ENCODE measurements at regions not wholly inside any gene's neighbourhood (a gene's known extent, or its start where the extent isn't known, plus 50 kb on each side); places are given as distances from the start of the nearest gene placed in this dataset.

GRCh38 chr3:194988495-194989165, 282.3 kb downstream of the XXYLT1 start:
- Histone ChIP-seq H3K36me3 (ENCODE audit: insufficient read depth, low read length) (no peaks in the 10 kb centered on the region), H3K4me1 (ENCODE audit: insufficient read depth, low read length) (peaks cover 10% of the 10 kb centered on the region), H3K9ac (ENCODE audit: low read length) (no peak overlapping the region), H3K27ac (ENCODE audit: low read depth, low read length) (no peak overlapping the region), H3K4me3 (ENCODE audit: low read depth in 1 of 2, low read length in 2 of 2) (no peak overlapping the region), H3K27me3 (ENCODE audit: control insufficient read depth in 1 of 2, insufficient read depth in 2 of 2, low read length in 2 of 2) (no peaks in the 10 kb centered on the region), H3K9me3 (ENCODE audit: low read length) (no peaks in the 10 kb centered on the region)

DNA sequence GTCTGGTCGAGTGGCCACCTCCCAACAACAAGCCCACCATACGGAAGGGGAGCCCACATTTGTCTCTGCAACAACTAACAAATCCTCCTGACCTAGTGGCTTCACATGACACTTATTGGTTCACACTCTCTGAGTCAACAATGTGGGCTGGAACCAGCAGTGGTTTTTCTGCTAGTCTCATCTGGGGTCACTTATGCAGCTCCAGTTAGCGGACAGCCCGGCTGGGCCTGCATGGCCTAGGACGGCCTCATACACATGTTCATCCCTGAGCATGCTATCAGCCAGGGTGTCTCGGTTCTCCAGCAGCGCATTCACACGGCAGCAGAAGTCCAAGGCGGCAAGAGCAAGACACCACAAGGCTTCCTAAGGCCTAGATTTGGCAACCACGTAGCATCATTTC, 281.7 kb downstream of the XXYLT1 start:
- Histone ChIP-seq H3K27me3 (ENCODE audit: control insufficient read depth in 1 of 2, insufficient read depth in 2 of 2, low read length in 2 of 2) (no peaks in the 10 kb centered on the region), H3K36me3 (ENCODE audit: insufficient read depth, low read length) (no peaks in the 10 kb centered on the region), H3K27ac (ENCODE audit: low read depth, low read length) (no peak overlapping the region), H3K4me1 (ENCODE audit: insufficient read depth, low read length) (peaks cover 10% of the 10 kb centered on the region), H3K9ac (ENCODE audit: low read length) (no peak overlapping the region), H3K4me3 (ENCODE audit: low read depth in 1 of 2, low read length in 2 of 2) (no peak overlapping the region), H3K9me3 (ENCODE audit: low read length) (no peaks in the 10 kb centered on the region)

GRCh38 chr3:194990454-194991337, 280.3 kb downstream of the XXYLT1 start:
- Histone ChIP-seq H3K4me3 (ENCODE audit: low read depth in 1 of 2, low read length in 2 of 2) (no peak overlapping the region), H3K36me3 (ENCODE audit: insufficient read depth, low read length) (no peaks in the 10 kb centered on the region), H3K27ac (ENCODE audit: low read depth, low read length) (no peak overlapping the region), H3K9ac (ENCODE audit: low read length) (no peak overlapping the region), H3K9me3 (ENCODE audit: low read length) (no peaks in the 10 kb centered on the region), H3K4me1 (ENCODE audit: insufficient read depth, low read length) (no peaks in the 10 kb centered on the region), H3K27me3 (ENCODE audit: control insufficient read depth in 1 of 2, insufficient read depth in 2 of 2, low read length in 2 of 2) (no peaks in the 10 kb centered on the region)

GRCh38 chr3:194991338-194991654, 279.7 kb downstream of the XXYLT1 start:
- Histone ChIP-seq H3K27me3 (ENCODE audit: control insufficient read depth in 1 of 2, insufficient read depth in 2 of 2, low read length in 2 of 2) (no peaks in the 10 kb centered on the region), H3K9me3 (ENCODE audit: low read length) (no peaks in the 10 kb centered on the region), H3K4me1 (ENCODE audit: insufficient read depth, low read length) (no peaks in the 10 kb centered on the region), H3K36me3 (ENCODE audit: insufficient read depth, low read length) (no peaks in the 10 kb centered on the region), H3K9ac (ENCODE audit: low read length) (no peak overlapping the region), H3K27ac (ENCODE audit: low read depth, low read length) (no peak overlapping the region), H3K4me3 (ENCODE audit: low read depth in 1 of 2, low read length in 2 of 2) (no peak overlapping the region)

DNA sequence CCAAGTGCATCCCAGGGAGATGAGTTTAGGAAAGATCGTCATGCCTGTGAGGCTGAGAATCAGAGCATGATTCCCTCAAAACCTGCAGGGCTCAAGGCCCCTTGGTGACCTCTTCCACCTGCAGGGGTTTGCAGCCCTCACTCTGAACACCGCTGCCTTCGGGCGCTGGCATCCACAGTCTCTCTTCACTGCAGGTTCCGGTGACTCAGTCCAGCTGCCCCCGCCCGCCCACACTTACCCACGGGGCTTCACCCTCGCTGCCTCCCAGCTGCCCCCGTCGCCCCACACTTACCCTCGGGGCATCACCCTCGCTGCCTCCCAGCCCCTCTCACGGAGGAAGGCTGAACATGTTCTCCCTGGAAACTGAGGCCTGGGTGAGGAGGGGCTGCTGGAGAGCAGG, 277.1 kb downstream of the XXYLT1 start:
- H3K27me3 ChIP-seq (ENCODE audit: control insufficient read depth in 1 of 2, insufficient read depth in 2 of 2, low read length in 2 of 2): no peaks in the 10 kb centered on the region
- H3K36me3 ChIP-seq (ENCODE audit: insufficient read depth, low read length): no peaks in the 10 kb centered on the region
- H3K27ac ChIP-seq (ENCODE audit: low read depth, low read length): no peak overlapping the region
- no peak overlapping the region for H3K9ac ChIP-seq (ENCODE audit: low read length)
- no peak overlapping the region for H3K4me3 ChIP-seq (ENCODE audit: low read depth in 1 of 2, low read length in 2 of 2)
- H3K4me1 ChIP-seq (ENCODE audit: insufficient read depth, low read length): no peaks in the 10 kb centered on the region
- no peaks in the 10 kb centered on the region for H3K9me3 ChIP-seq (ENCODE audit: low read length)

DNA sequence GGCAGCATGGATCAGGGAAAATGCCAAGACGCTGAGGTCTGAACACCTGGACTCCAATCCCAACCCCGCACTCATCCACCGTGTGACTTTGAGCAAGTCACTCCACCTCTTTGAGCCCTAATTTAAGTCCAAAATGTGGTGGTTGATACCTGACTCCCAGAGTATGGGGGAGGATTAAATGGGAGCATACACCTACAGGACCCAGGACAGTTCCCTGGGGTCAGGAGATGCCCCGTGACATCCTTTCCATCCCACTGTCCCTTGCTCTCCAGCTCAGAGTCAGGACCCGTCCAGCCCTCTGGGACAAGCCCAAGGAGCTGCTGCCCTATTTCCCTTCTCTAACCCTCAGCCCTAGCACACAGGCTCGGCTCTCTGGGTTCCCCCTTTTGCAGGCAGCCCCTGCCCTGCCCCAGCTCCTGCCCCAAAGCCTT, 276.4 kb downstream of the XXYLT1 start:
- H3K36me3 ChIP-seq (ENCODE audit: insufficient read depth, low read length): no peaks in the 10 kb centered on the region
- H3K4me1 ChIP-seq (ENCODE audit: insufficient read depth, low read length): no peaks in the 10 kb centered on the region
- H3K4me3 ChIP-seq (ENCODE audit: low read depth in 1 of 2, low read length in 2 of 2): no peak overlapping the region
- H3K27ac ChIP-seq (ENCODE audit: low read depth, low read length): no peak overlapping the region
- no peak overlapping the region for H3K9ac ChIP-seq (ENCODE audit: low read length)
- no peaks in the 10 kb centered on the region for H3K9me3 ChIP-seq (ENCODE audit: low read length)
- no peaks in the 10 kb centered on the region for H3K27me3 ChIP-seq (ENCODE audit: control insufficient read depth in 1 of 2, insufficient read depth in 2 of 2, low read length in 2 of 2)

- Histone ChIP-seq H3K27ac (ENCODE audit: low read depth, low read length) (no peak overlapping the region), H3K9me3 (ENCODE audit: low read length) (no peaks in the 10 kb centered on the region), H3K9ac (ENCODE audit: low read length) (no peak overlapping the region), H3K27me3 (ENCODE audit: control insufficient read depth in 1 of 2, insufficient read depth in 2 of 2, low read length in 2 of 2) (no peaks in the 10 kb centered on the region), H3K4me3 (ENCODE audit: low read depth in 1 of 2, low read length in 2 of 2) (no peak overlapping the region), H3K36me3 (ENCODE audit: insufficient read depth, low read length) (no peaks in the 10 kb centered on the region), H3K4me1 (ENCODE audit: insufficient read depth, low read length) (no peaks in the 10 kb centered on the region)
Measured at GRCh38 chr3:194995334-194995733, 275.6 kb downstream of the XXYLT1 start.

- Histone ChIP-seq H3K4me3 (ENCODE audit: low read depth in 1 of 2, low read length in 2 of 2) (no peak overlapping the region), H3K36me3 (ENCODE audit: insufficient read depth, low read length) (no peaks in the 10 kb centered on the region), H3K9me3 (ENCODE audit: low read length) (no peaks in the 10 kb centered on the region), H3K27me3 (ENCODE audit: control insufficient read depth in 1 of 2, insufficient read depth in 2 of 2, low read length in 2 of 2) (no peaks in the 10 kb centered on the region), H3K27ac (ENCODE audit: low read depth, low read length) (no peak overlapping the region), H3K9ac (ENCODE audit: low read length) (no peak overlapping the region), H3K4me1 (ENCODE audit: insufficient read depth, low read length) (no peaks in the 10 kb centered on the region)
Measured at GRCh38 chr3:194995922-194996321, 275.0 kb downstream of the XXYLT1 start.

DNA sequence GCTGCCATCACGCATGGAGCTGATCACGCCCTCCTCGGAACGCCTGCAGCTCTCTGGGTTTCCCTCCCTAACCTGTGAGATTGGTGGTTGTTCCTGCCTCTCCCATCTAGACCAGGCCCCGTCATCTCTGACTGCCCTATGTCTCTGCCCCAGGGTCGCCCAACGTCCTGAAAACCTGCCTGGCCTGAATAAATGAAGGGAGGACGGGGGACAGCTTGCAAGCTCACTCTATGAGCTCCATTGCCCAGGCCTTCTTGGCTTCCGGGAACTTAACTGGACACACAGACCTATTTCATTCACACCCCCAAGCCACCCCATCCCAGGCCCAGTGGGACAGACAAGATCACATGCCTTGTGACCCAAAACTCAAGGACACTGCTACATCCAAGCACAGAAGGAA, 274.2 kb downstream of the XXYLT1 start:
- H3K9me3 ChIP-seq (ENCODE audit: low read length): no peaks in the 10 kb centered on the region
- H3K4me3 ChIP-seq (ENCODE audit: low read depth in 1 of 2, low read length in 2 of 2): no peak overlapping the region
- H3K27ac ChIP-seq (ENCODE audit: low read depth, low read length): no peak overlapping the region
- no peaks in the 10 kb centered on the region for H3K4me1 ChIP-seq (ENCODE audit: insufficient read depth, low read length)
- no peak overlapping the region for H3K9ac ChIP-seq (ENCODE audit: low read length)
- no peaks in the 10 kb centered on the region for H3K27me3 ChIP-seq (ENCODE audit: control insufficient read depth in 1 of 2, insufficient read depth in 2 of 2, low read length in 2 of 2)
- H3K36me3 ChIP-seq (ENCODE audit: insufficient read depth, low read length): no peaks in the 10 kb centered on the region

GRCh38 chr3:194998417-194998816, 272.5 kb downstream of the XXYLT1 start:
- H3K36me3 ChIP-seq (ENCODE audit: insufficient read depth, low read length): no peaks in the 10 kb centered on the region
- no peaks in the 10 kb centered on the region for H3K9me3 ChIP-seq (ENCODE audit: low read length)
- H3K4me1 ChIP-seq (ENCODE audit: insufficient read depth, low read length): peaks cover 13% of the 10 kb centered on the region
- H3K27ac ChIP-seq (ENCODE audit: low read depth, low read length): no peak overlapping the region
- H3K4me3 ChIP-seq (ENCODE audit: low read depth in 1 of 2, low read length in 2 of 2): no peak overlapping the region
- H3K9ac ChIP-seq (ENCODE audit: low read length): no peak overlapping the region
- no peaks in the 10 kb centered on the region for H3K27me3 ChIP-seq (ENCODE audit: control insufficient read depth in 1 of 2, insufficient read depth in 2 of 2, low read length in 2 of 2)

DNA sequence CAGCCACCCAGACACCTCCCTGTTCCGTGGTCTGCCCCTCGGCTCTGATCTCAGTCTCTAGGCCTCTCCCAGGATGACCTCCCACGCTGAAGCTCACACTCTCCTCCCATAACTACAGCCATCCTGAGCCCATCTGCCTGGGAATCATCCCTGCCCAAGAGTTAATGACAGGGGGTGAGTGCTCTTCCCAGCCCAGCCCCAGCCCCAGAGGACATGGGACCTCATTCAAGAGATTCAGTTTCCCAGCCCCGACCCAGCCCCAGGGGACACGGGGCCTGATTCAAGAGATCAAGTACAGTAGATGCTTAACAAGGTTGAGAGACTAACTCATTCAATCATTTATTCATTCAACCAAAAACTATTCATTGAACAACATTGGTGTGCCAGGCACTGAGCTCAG, 272.0 kb downstream of the XXYLT1 start:
- H3K9ac ChIP-seq (ENCODE audit: low read length): no peak overlapping the region
- no peaks in the 10 kb centered on the region for H3K9me3 ChIP-seq (ENCODE audit: low read length)
- H3K36me3 ChIP-seq (ENCODE audit: insufficient read depth, low read length): no peaks in the 10 kb centered on the region
- no peak overlapping the region for H3K4me3 ChIP-seq (ENCODE audit: low read depth in 1 of 2, low read length in 2 of 2)
- H3K4me1 ChIP-seq (ENCODE audit: insufficient read depth, low read length): peaks cover 13% of the 10 kb centered on the region
- H3K27ac ChIP-seq (ENCODE audit: low read depth, low read length): no peak overlapping the region
- no peaks in the 10 kb centered on the region for H3K27me3 ChIP-seq (ENCODE audit: control insufficient read depth in 1 of 2, insufficient read depth in 2 of 2, low read length in 2 of 2)

- H3K9me3 ChIP-seq (ENCODE audit: low read length): no peaks in the 10 kb centered on the region
- no peak overlapping the region for H3K9ac ChIP-seq (ENCODE audit: low read length)
- no peak overlapping the region for H3K27ac ChIP-seq (ENCODE audit: low read depth, low read length)
- peaks cover 13% of the 10 kb centered on the region for H3K4me1 ChIP-seq (ENCODE audit: insufficient read depth, low read length)
- no peaks in the 10 kb centered on the region for H3K36me3 ChIP-seq (ENCODE audit: insufficient read depth, low read length)
- H3K4me3 ChIP-seq (ENCODE audit: low read depth in 1 of 2, low read length in 2 of 2): no peak overlapping the region
- no peaks in the 10 kb centered on the region for H3K27me3 ChIP-seq (ENCODE audit: control insufficient read depth in 1 of 2, insufficient read depth in 2 of 2, low read length in 2 of 2)
Measured at GRCh38 chr3:194999491-194999890, 271.5 kb downstream of the XXYLT1 start.

All from muscle layer of colon (tissue), 2 donors.